HepG2 (cell line): ENCODE measurements at regions not wholly inside any gene's neighbourhood (a gene's known extent, or its start where the extent isn't known, plus 50 kb on each side); places are given as distances from the start of the nearest gene placed in this dataset.

Experiments used
- ASH2L ChIP-seq: fragments of 300-600, 200-600 bp; sonication (generic); IDR thresholded peaks from 2 replicates; pipeline ENCODE4 v1.7.0; 2017; ENCODE audit warnings: low read depth, mild to moderate bottlenecking, moderate library complexity, mixed read lengths, low read length; ENCODE audit not compliant: insufficient read length
- ATF2 ChIP-seq: sonication (generic); formaldehyde crosslinking; IDR thresholded peaks from 2 replicates; pipeline ENCODE4 v1.4.0; 2020; ENCODE audit warnings: missing genetic modification reagents
- BHLHE40 ChIP-seq: IDR thresholded peaks from 2 replicates; pipeline ENCODE4 v1.6.1; 2011; ENCODE audit warnings: low read length, improper control_type of control experiment
- CBX5 ChIP-seq: sonication (generic); formaldehyde crosslinking; IDR thresholded peaks from 2 replicates; pipeline ENCODE4 v1.4.0; 2020; ENCODE audit warnings: missing genetic modification reagents, borderline replicate concordance
- CHCHD3 ChIP-seq: sonication (generic); formaldehyde crosslinking; IDR thresholded peaks from 2 replicates; pipeline ENCODE4 v1.8.0; 2022; ENCODE audit warnings: mild to moderate bottlenecking, missing genetic modification reagents, moderate library complexity
- CHD4 ChIP-seq: fragments of 200-600 bp; sonication (generic); IDR thresholded peaks from 2 replicates; pipeline ENCODE4 v1.7.0; 2017; ENCODE audit warnings: mild to moderate bottlenecking, low read length, borderline replicate concordance
- ETV6 ChIP-seq: sonication (generic); formaldehyde crosslinking; conservative IDR thresholded peaks from 2 replicates; pipeline ENCODE4 v1.4.0; 2020; ENCODE audit warnings: missing genetic modification reagents
- FOXC1 ChIP-seq: sonication (generic); formaldehyde crosslinking; IDR thresholded peaks from 2 replicates; pipeline ENCODE4 v1.8.0; 2022; ENCODE audit warnings: mild to moderate bottlenecking, missing genetic modification reagents, borderline replicate concordance
- FOXP1 ChIP-seq, 2 experiments: fragments of 450-650 bp in 1 of 2; IDR thresholded peaks; 2 replicates each; pipeline ENCODE4 v1.6.1; 2017 to 2018; ENCODE audit warnings: antibody characterized with exemption in 1 of 2
- ISL2 ChIP-seq: sonication (generic); formaldehyde crosslinking; IDR thresholded peaks from 2 replicates; pipeline ENCODE4 v1.5.0; 2020; ENCODE audit warnings: missing genetic modification reagents
- KAT8 ChIP-seq: IDR thresholded peaks from 2 replicates; pipeline ENCODE4 v1.6.1; 2016; ENCODE audit warnings: missing genetic modification reagents, missing compliant biosample characterization
- NFRKB ChIP-seq: fragments of 450-650 bp; IDR thresholded peaks from 2 replicates; pipeline ENCODE4 v1.6.1; 2017
- PAWR ChIP-seq: sonication (generic); formaldehyde crosslinking; IDR thresholded peaks from 2 replicates; pipeline ENCODE4 v1.4.0; 2020; ENCODE audit warnings: missing genetic modification reagents, mild to moderate bottlenecking, borderline replicate concordance
- REST ChIP-seq, 2 experiments: IDR thresholded peaks; 2 replicates each; pipeline ENCODE4 v1.6.1; 2011 to 2012; ENCODE audit warnings: low read length in 2 of 2, borderline replicate concordance in 1 of 2, low read depth in 1 of 2, mild to moderate bottlenecking in 1 of 2, moderate library complexity in 1 of 2
- SIN3B ChIP-seq: fragments of 150-350 bp; IDR thresholded peaks from 2 replicates; pipeline ENCODE4 v1.6.1; 2014; ENCODE audit warnings: low read length
- SMARCC2 ChIP-seq: fragments of 450-650 bp; IDR thresholded peaks from 2 replicates; pipeline ENCODE4 v1.6.1; 2017; ENCODE audit warnings: antibody characterized with exemption, mild to moderate bottlenecking
- ZBTB38 ChIP-seq: sonication (generic); formaldehyde crosslinking; IDR thresholded peaks from 2 replicates; pipeline ENCODE4 v1.5.1; 2020; ENCODE audit warnings: mild to moderate bottlenecking, missing genetic modification reagents
- ZMAT3 ChIP-seq: sonication (generic); formaldehyde crosslinking; conservative IDR thresholded peaks from 2 replicates; pipeline ENCODE4 v1.7.0; 2021; ENCODE audit warnings: missing genetic modification reagents
- ZMYM4 ChIP-seq: sonication (generic); formaldehyde crosslinking; IDR thresholded peaks from 2 replicates; pipeline ENCODE4 v1.8.1; 2023; ENCODE audit warnings: mild to moderate bottlenecking, missing genetic modification reagents
- ZNF20 ChIP-seq: sonication (generic); formaldehyde crosslinking; IDR thresholded peaks from 2 replicates; pipeline ENCODE4 v1.4.0; 2020; ENCODE audit warnings: mild to moderate bottlenecking, moderate library complexity, missing genetic modification reagents
- ZNF235 ChIP-seq: sonication (generic); formaldehyde crosslinking; IDR thresholded peaks from 2 replicates; pipeline ENCODE4 v1.8.1; 2023; ENCODE audit warnings: mild to moderate bottlenecking, missing genetic modification reagents, borderline replicate concordance
- ZNF263 ChIP-seq: sonication (generic); formaldehyde crosslinking; IDR thresholded peaks from 2 replicates; pipeline ENCODE4 v1.4.0; 2020; ENCODE audit warnings: missing genetic modification reagents
- ZNF543 ChIP-seq: sonication (generic); formaldehyde crosslinking; IDR thresholded peaks from 2 replicates; pipeline ENCODE4 v1.4.0; 2020; ENCODE audit warnings: mild to moderate bottlenecking, missing genetic modification reagents
- ZNF572 ChIP-seq: sonication (generic); formaldehyde crosslinking; IDR thresholded peaks from 2 replicates; pipeline ENCODE4 v1.5.1; 2020; ENCODE audit warnings: mild to moderate bottlenecking, missing genetic modification reagents
- ZNF710 ChIP-seq: sonication (generic); formaldehyde crosslinking; IDR thresholded peaks from 2 replicates; pipeline ENCODE4 v1.5.0; 2020; ENCODE audit warnings: mild to moderate bottlenecking, missing genetic modification reagents, borderline replicate concordance
- ZNF839 ChIP-seq: sonication (generic); formaldehyde crosslinking; IDR thresholded peaks from 2 replicates; pipeline ENCODE4 v1.4.0; 2020; ENCODE audit warnings: missing genetic modification reagents, mild to moderate bottlenecking, borderline replicate concordance

- peak; percentile 86 for TF ChIP-seq ISL2 (CRISPR knock-in tag)
- TF ChIP-seq ZMAT3: no peak
- no peak for TF ChIP-seq PAWR (CRISPR knock-in tag)
- no peak for TF ChIP-seq ZNF572
- no peak for TF ChIP-seq CBX5
- no peak for TF ChIP-seq SMARCC2
- no peak for TF ChIP-seq ATF2 (CRISPR knock-in tag)
- TF ChIP-seq ZBTB38 (CRISPR knock-in tag): no peak
- no peak for TF ChIP-seq ZNF263 (CRISPR knock-in tag)
- no peak for TF ChIP-seq ZNF543 (CRISPR knock-in tag)
- no peak for TF ChIP-seq ETV6 (CRISPR knock-in tag)
- no peak for TF ChIP-seq ZNF710 (CRISPR knock-in tag)
- peak; percentile 55 for TF ChIP-seq ASH2L
- TF ChIP-seq KAT8 (CRISPR knock-in tag): no peak
- TF ChIP-seq FOXC1 (CRISPR knock-in tag): no peak
- no peak for TF ChIP-seq BHLHE40
- no peak for TF ChIP-seq ZMYM4 (CRISPR knock-in tag)
- TF ChIP-seq CHCHD3 (CRISPR knock-in tag): no peak
- TF ChIP-seq REST (IDR thresholded peaks at IDR 0.05; ENCODE audit: borderline replicate concordance in 1 of 2, low read depth in 1 of 2, low read length in 2 of 2): no peak
- TF ChIP-seq ZNF839 (CRISPR knock-in tag): no peak
- peak; percentile 88 for TF ChIP-seq FOXP1 (IDR thresholded peaks at IDR 0.05)
- peak; percentile 95 for TF ChIP-seq FOXP1 (CRISPR knock-in tag; IDR thresholded peaks at IDR 0.05)
- no peak for TF ChIP-seq SIN3B
- TF ChIP-seq NFRKB: no peak
- TF ChIP-seq ZNF235 (CRISPR knock-in tag): no peak
- peak; percentile 9; the same call in 1 of the 2 replicates for TF ChIP-seq CHD4
- TF ChIP-seq ZNF20 (CRISPR knock-in tag): no peak
Measured at GRCh38 chr6:113668641-113669408, 188.3 kb upstream of the MARCKS start (continued).
